SJSA1 (cell line): ENCODE measurements at regions not wholly inside any gene's neighbourhood (a gene's known extent, or its start where the extent isn't known, plus 50 kb on each side); places are given as distances from the start of the nearest gene placed in this dataset.

Experiments
- DNase-seq, 2 experiments: peaks; one replicate each; pipeline ENCODE4 v3.0.0-alpha.2; 2015 to 2020; ENCODE audit warnings: low spot score in 2 of 2, low read depth in 1 of 2
- H3K27ac ChIP-seq: fragments of 250-450 bp; sonication (Bioruptor Pico); 2 replicates; pipeline ENCODE4 v1.5.1; 2020; ENCODE audit warnings: mild to moderate bottlenecking, moderate library complexity
- H3K27me3 ChIP-seq: fragments of 250-450 bp; sonication (Bioruptor Pico); replicated peaks from 2 replicates; pipeline ENCODE4 v1.5.1; 2020; ENCODE audit warnings: mild to moderate bottlenecking, moderate library complexity
- H3K36me3 ChIP-seq: fragments of 250-450 bp; sonication (Bioruptor Pico); 2 replicates; pipeline ENCODE4 v1.5.1; 2020; ENCODE audit warnings: mild to moderate bottlenecking
- H3K4me1 ChIP-seq: fragments of 250-450 bp; sonication (Bioruptor Pico); replicated peaks from 2 replicates; pipeline ENCODE4 v1.6.1; 2021; ENCODE audit warnings: mild to moderate bottlenecking
- H3K4me3 ChIP-seq: fragments of 250-450 bp; sonication (Bioruptor Pico); 2 replicates; pipeline ENCODE4 v1.5.1; 2020; ENCODE audit warnings: mild to moderate bottlenecking
- H3K9me3 ChIP-seq: fragments of 250-450 bp; sonication (Bioruptor Pico); replicated peaks from 2 replicates; pipeline ENCODE4 v1.5.1; 2020; ENCODE audit warnings: mild to moderate bottlenecking

GRCh38 chr11:97814325-97814959, 1206.3 kb upstream of the CNTN5 start:
- Histone ChIP-seq H3K4me3 (no peak overlapping the region), H3K4me1 (no peaks in the 10 kb centered on the region), H3K9me3 (no peaks in the 10 kb centered on the region), H3K27me3 (no peaks in the 10 kb centered on the region), H3K27ac (no peak overlapping the region), H3K36me3 (no peaks in the 10 kb centered on the region)
- no peak for DNase-seq

- H3K27me3 ChIP-seq = no peaks in the 10 kb centered on the region
- no peak overlapping the region for H3K27ac ChIP-seq
- H3K36me3 ChIP-seq = no peaks in the 10 kb centered on the region
- H3K4me1 ChIP-seq = no peaks in the 10 kb centered on the region
- no peaks in the 10 kb centered on the region for H3K9me3 ChIP-seq
- DNase-seq = no peak
- H3K4me3 ChIP-seq = no peak overlapping the region
Observed at GRCh38 chr11:97815667-97816066, 1205.1 kb upstream of the CNTN5 start.

GRCh38 chr11:97832451-97832850, 1188.3 kb upstream of the CNTN5 start:
- no peaks in the 10 kb centered on the region for H3K9me3 ChIP-seq
- H3K4me1 ChIP-seq = no peaks in the 10 kb centered on the region
- H3K4me3 ChIP-seq = no peak overlapping the region
- H3K27ac ChIP-seq = no peak overlapping the region
- no peaks in the 10 kb centered on the region for H3K27me3 ChIP-seq
- no peak for DNase-seq
- no peaks in the 10 kb centered on the region for H3K36me3 ChIP-seq

GRCh38 chr11:97833412-97833811, 1187.3 kb upstream of the CNTN5 start:
- no peak for DNase-seq
- no peaks in the 10 kb centered on the region for H3K27me3 ChIP-seq
- H3K4me3 ChIP-seq = no peak overlapping the region
- no peaks in the 10 kb centered on the region for H3K36me3 ChIP-seq
- no peaks in the 10 kb centered on the region for H3K4me1 ChIP-seq
- H3K9me3 ChIP-seq = no peaks in the 10 kb centered on the region
- no peak overlapping the region for H3K27ac ChIP-seq

- Histone ChIP-seq H3K27me3 (no peaks in the 10 kb centered on the region), H3K27ac (no peak overlapping the region), H3K4me1 (no peaks in the 10 kb centered on the region), H3K36me3 (no peaks in the 10 kb centered on the region), H3K4me3 (no peak overlapping the region), H3K9me3 (no peaks in the 10 kb centered on the region)
- no peak for DNase-seq
Observed at GRCh38 chr11:97844016-97844415, 1176.7 kb upstream of the CNTN5 start.

- no peak for DNase-seq
- Histone ChIP-seq H3K4me1 (no peaks in the 10 kb centered on the region), H3K9me3 (no peaks in the 10 kb centered on the region), H3K4me3 (no peak overlapping the region), H3K36me3 (no peaks in the 10 kb centered on the region), H3K27me3 (no peaks in the 10 kb centered on the region), H3K27ac (no peak overlapping the region)
Observed at GRCh38 chr11:97847730-97848129, 1173.0 kb upstream of the CNTN5 start.

- H3K27me3 ChIP-seq = no peaks in the 10 kb centered on the region
- H3K4me3 ChIP-seq = no peak overlapping the region
- H3K27ac ChIP-seq = no peak overlapping the region
- no peaks in the 10 kb centered on the region for H3K36me3 ChIP-seq
- no peaks in the 10 kb centered on the region for H3K9me3 ChIP-seq
- DNase-seq = no peak
- H3K4me1 ChIP-seq = no peaks in the 10 kb centered on the region
Observed at GRCh38 chr11:97850701-97851100, 1170.0 kb upstream of the CNTN5 start.

- no peaks in the 10 kb centered on the region for H3K27me3 ChIP-seq
- H3K9me3 ChIP-seq = no peaks in the 10 kb centered on the region
- no peak overlapping the region for H3K4me3 ChIP-seq
- no peaks in the 10 kb centered on the region for H3K36me3 ChIP-seq
- H3K4me1 ChIP-seq = no peaks in the 10 kb centered on the region
- no peak overlapping the region for H3K27ac ChIP-seq
- DNase-seq = no peak
Observed at GRCh38 chr11:97854357-97854756, 1166.4 kb upstream of the CNTN5 start.

- Histone ChIP-seq H3K4me3 (no peak overlapping the region), H3K27me3 (no peaks in the 10 kb centered on the region), H3K9me3 (no peaks in the 10 kb centered on the region), H3K4me1 (no peaks in the 10 kb centered on the region), H3K36me3 (no peaks in the 10 kb centered on the region), H3K27ac (no peak overlapping the region)
- no peak for DNase-seq
Observed at GRCh38 chr11:97854877-97855276, 1165.9 kb upstream of the CNTN5 start.

GRCh38 chr11:97856666-97857065, 1164.1 kb upstream of the CNTN5 start:
- Histone ChIP-seq H3K27ac (no peak overlapping the region), H3K4me1 (no peaks in the 10 kb centered on the region), H3K27me3 (no peaks in the 10 kb centered on the region), H3K36me3 (no peaks in the 10 kb centered on the region), H3K4me3 (no peak overlapping the region), H3K9me3 (no peaks in the 10 kb centered on the region)
- no peak for DNase-seq

GRCh38 chr11:97860237-97860636, 1160.5 kb upstream of the CNTN5 start:
- H3K9me3 ChIP-seq = no peaks in the 10 kb centered on the region
- no peaks in the 10 kb centered on the region for H3K27me3 ChIP-seq
- no peaks in the 10 kb centered on the region for H3K4me1 ChIP-seq
- H3K36me3 ChIP-seq = no peaks in the 10 kb centered on the region
- H3K4me3 ChIP-seq = no peak overlapping the region
- DNase-seq = no peak
- no peak overlapping the region for H3K27ac ChIP-seq

GRCh38 chr11:97862021-97862420, 1158.7 kb upstream of the CNTN5 start:
- H3K4me3 ChIP-seq = no peak overlapping the region
- H3K27me3 ChIP-seq = no peaks in the 10 kb centered on the region
- H3K27ac ChIP-seq = no peak overlapping the region
- DNase-seq = no peak
- no peaks in the 10 kb centered on the region for H3K4me1 ChIP-seq
- no peaks in the 10 kb centered on the region for H3K9me3 ChIP-seq
- H3K36me3 ChIP-seq = no peaks in the 10 kb centered on the region

GRCh38 chr11:97865424-97866012, 1155.2 kb upstream of the CNTN5 start:
- Histone ChIP-seq H3K27ac (no peak overlapping the region), H3K4me1 (no peaks in the 10 kb centered on the region), H3K36me3 (no peaks in the 10 kb centered on the region), H3K9me3 (no peaks in the 10 kb centered on the region), H3K27me3 (no peaks in the 10 kb centered on the region), H3K4me3 (no peak overlapping the region)
- DNase-seq = no peak

GRCh38 chr11:97871816-97872215, 1148.9 kb upstream of the CNTN5 start:
- H3K36me3 ChIP-seq = no peaks in the 10 kb centered on the region
- H3K4me1 ChIP-seq = no peaks in the 10 kb centered on the region
- DNase-seq = no peak
- H3K4me3 ChIP-seq = no peak overlapping the region
- H3K27me3 ChIP-seq = no peaks in the 10 kb centered on the region
- no peak overlapping the region for H3K27ac ChIP-seq
- H3K9me3 ChIP-seq = no peaks in the 10 kb centered on the region

GRCh38 chr11:97880209-97880608, 1140.5 kb upstream of the CNTN5 start:
- H3K36me3 ChIP-seq = no peaks in the 10 kb centered on the region
- H3K27me3 ChIP-seq = no peaks in the 10 kb centered on the region
- no peak overlapping the region for H3K4me3 ChIP-seq
- DNase-seq = no peak
- H3K27ac ChIP-seq = no peak overlapping the region
- H3K9me3 ChIP-seq = no peaks in the 10 kb centered on the region
- H3K4me1 ChIP-seq = no peaks in the 10 kb centered on the region
